Central memory CD4-positive, alpha-beta T cell (primary cell): ENCODE measurements at regions not wholly inside any gene's neighbourhood (a gene's known extent, or its start where the extent isn't known, plus 50 kb on each side); places are given as distances from the start of the nearest gene placed in this dataset.

Experiments used
- DNase-seq: peaks from one replicate; pipeline ENCODE4 v3.0.0; 2022

DNA sequence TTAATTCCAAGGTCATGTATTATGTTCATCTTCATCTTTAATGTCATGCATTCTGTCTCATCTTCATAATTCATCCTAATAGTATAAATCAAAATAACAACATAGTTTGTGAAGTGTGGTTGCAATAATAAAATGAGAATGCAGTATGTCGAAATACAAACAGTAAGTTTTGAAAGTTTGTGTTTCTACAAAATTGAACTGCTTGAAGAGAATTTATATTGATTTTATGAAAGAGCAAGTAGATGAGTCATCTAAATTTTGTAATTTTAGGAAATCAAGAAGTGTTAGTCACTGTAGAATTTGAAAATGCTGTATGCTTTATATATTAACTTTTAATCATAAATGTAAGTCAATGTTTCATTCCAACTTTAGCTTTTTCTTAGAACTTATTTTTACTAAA, 190.5 kb upstream of the PPP1R3A start:
- DNase-seq: no peak

- DNase-seq: no peak
Measured at GRCh38 chr7:114108510-114108909, 189.7 kb upstream of the PPP1R3A start.

GRCh38 chr7:114107522-114107921, 188.7 kb upstream of the PPP1R3A start:
- DNase-seq: no peak

GRCh38 chr7:114104035-114104434, 185.2 kb upstream of the PPP1R3A start:
- DNase-seq: no peak

GRCh38 chr7:114102996-114103395, 184.2 kb upstream of the PPP1R3A start:
- no peak for DNase-seq

- no peak for DNase-seq
Measured at GRCh38 chr7:114102131-114102530, 183.3 kb upstream of the PPP1R3A start.

DNA sequence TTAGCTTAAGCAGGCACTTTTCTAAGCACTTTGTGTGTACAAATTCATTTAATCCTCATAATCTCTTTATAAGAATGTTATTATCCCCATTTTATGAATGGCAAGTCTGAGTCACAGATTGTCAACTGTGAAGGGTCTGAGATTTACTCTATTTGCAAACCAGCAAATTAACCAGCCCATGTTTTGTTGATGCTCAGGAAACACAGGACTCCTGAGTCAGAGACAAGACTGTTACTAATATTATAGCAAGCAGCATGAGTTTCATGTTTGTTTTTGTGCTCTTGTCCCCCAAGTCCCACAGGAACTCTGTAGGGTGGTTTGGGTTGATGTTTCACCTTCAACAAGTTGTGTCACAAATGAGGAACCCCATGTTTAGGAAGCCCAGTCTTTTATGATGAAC, 182.0 kb upstream of the PPP1R3A start:
- DNase-seq: no peak

- no peak for DNase-seq
Measured at GRCh38 chr7:114099337-114099736, 180.5 kb upstream of the PPP1R3A start.

- DNase-seq: no peak
Measured at GRCh38 chr7:114095885-114096284, 177.1 kb upstream of the PPP1R3A start.

DNA sequence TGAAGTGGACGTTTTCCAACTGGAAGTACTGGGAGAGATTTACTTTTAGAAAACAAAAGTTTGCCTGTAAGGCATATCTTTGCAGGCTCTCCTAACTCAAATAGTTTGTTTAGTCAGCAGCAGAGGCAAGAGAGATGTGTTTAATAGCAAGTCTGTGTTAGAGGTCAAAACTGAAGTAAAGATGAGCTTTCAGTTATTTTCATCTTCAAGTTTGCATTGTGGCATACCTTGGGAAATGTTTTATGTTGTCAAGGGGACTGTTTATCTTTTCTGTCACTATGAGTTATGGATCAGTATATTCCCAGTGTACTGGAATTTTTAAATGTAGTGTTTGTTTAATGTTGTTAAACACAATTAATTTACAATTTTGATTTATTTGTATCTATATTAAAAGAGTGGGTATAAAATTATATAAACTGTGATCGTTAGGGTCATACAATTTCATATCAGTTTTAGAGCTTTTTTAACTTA, 169.7 kb upstream of the PPP1R3A start:
- no peak for DNase-seq

- DNase-seq: no peak
Measured at GRCh38 chr7:114087653-114088469, 169.1 kb upstream of the PPP1R3A start.

DNA sequence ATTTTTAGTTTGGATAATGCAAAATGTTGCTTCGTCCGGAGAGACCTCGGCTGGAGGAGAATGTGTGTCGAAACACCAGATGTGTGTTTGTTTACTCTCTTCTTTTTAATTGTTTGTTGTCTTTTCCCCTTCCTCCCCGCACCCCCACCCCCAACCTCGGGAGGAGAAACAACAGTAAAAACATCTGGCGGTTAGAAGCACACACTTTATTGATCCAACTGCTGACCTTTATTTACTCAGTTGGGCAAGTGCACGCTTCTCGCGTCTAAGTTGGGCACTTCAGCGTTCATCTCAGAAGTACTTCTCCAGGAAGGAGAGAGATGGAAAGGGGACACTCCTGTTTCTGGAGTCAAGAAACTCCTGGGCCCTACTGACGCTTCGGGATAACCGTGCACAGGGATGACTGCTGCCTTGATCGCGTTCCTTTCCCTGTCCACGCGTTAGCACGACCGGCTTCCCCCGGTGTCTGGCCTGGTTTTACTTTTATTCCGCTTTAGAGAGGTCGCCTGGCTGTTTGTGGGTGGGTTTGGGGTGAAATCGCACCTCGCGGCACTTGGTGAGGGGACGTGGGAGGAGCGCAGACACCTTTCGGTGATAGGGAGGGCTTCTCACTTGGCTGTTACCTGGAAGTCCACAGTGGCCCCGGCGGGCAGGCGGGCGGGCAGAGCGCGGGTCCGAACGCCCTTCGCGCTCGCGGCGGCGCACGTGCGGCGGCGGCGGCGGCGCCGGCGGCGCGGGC, 168.3 kb upstream of the PPP1R3A start:
- DNase-seq: no peak

- DNase-seq: no peak
Measured at GRCh38 chr7:114086537-114086913, 167.7 kb upstream of the PPP1R3A start.

- DNase-seq: no peak
Measured at GRCh38 chr7:114085592-114086501, 167.0 kb upstream of the PPP1R3A start.

- no peak for DNase-seq
Measured at GRCh38 chr7:114085313-114085591, 166.4 kb upstream of the PPP1R3A start.

DNA sequence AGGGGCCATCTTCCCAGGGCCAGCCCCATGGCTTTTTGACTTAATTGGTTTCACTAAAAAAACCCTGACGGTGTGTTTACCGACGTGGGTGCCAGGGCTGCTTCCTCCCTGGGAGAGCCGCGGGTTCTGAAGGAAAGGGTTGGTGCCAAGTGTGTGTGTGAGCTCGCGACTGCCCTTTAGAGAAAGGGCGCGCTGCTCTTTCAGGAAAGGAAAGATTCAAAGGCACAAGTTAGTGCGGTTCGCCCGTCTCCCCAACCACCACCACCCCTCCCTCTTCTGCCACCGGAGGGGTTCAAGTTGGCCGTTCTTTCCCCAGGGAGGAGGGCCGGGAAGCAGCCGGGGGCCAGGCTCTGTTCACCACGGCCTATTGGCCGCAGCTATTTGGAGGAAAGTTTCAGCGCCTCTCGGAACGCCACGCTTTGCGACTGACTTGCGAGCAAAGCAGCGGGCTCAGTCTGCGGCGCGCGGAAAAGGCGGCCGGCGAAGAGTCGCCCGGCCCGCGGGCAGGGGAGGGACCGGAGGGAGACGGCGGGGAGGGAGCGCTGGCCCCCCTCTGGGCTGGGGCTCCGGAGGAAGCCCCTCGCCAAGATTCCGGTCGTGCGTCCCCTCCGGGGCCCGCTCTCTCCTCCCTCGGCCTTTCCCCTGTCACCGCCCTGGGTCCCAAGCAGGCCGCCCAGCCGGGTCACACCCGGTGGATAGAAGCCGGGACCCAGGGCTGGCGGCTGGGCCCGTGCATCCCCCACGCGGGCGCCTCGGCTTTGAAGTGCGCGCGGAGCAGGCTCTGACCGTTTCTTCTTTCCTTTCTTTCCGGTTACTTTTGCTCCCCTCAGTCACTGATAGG, 165.9 kb upstream of the PPP1R3A start:
- no peak for DNase-seq

GRCh38 chr7:114084002-114084471, 165.2 kb upstream of the PPP1R3A start:
- no peak for DNase-seq

DNA sequence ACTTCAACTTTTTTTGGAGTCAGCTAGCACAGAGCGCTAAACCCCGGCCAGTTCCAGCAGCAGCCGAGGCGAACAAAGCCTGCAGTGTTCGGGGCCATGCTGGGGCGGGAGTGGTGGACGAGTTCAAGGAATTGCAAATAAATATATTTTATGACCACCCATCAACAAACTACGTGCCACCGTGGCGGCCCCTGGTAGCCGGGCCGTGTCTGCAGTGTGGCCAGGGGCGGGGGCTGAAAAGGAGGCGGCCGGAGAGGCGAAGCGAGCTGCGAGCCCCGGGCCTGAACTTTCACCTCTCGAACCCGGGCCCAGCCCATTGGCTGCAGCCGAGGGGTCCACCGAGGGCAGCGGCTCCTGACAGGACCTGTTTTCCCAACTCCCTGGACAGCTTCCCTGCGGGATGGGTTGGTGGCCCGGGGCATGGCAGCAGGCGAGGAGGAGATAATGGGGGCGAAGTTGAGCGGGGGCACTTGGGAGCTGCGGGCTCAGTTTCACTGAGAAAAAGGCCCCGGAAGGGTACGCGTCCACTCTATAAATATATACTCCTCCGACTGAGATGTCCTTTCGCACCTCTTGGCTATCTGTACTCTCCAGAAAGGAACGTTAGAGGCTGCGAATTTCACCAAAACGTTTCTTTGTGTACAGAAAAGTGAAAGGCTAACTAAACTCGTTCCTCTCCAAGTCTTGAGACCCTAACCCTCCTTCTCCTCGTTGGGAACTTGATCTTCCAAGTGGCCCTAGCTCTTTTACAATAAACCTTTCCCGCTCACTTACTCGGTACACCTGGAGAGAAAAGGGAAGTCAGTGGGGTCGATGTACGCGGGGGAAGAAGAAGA, 164.6 kb upstream of the PPP1R3A start:
- DNase-seq: no peak

DNA sequence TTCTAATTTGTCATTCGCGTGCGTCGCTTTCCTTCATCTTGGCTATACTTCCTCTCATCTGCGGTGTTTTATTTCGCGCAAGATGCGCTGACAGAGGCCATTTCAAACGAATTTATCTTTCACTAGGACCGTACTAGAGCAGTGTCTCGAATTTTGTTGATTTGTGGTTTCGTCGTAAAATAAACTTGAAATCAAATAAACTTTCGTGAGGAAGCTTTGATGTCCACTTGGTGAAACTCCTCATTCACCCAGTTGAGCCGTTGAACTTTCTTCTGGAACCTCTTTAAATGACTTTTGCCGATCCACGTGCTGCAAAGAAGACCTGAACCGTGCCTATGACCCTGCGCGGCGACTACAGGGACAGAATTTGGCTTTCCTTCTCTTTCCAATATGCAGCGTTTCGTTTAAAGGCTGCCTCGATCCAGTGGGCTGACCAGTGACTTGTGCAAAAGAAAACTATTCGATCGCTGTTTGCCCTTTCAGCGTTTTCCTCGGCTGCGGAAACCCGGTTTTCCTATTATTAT, 163.9 kb upstream of the PPP1R3A start:
- no peak for DNase-seq

DNA sequence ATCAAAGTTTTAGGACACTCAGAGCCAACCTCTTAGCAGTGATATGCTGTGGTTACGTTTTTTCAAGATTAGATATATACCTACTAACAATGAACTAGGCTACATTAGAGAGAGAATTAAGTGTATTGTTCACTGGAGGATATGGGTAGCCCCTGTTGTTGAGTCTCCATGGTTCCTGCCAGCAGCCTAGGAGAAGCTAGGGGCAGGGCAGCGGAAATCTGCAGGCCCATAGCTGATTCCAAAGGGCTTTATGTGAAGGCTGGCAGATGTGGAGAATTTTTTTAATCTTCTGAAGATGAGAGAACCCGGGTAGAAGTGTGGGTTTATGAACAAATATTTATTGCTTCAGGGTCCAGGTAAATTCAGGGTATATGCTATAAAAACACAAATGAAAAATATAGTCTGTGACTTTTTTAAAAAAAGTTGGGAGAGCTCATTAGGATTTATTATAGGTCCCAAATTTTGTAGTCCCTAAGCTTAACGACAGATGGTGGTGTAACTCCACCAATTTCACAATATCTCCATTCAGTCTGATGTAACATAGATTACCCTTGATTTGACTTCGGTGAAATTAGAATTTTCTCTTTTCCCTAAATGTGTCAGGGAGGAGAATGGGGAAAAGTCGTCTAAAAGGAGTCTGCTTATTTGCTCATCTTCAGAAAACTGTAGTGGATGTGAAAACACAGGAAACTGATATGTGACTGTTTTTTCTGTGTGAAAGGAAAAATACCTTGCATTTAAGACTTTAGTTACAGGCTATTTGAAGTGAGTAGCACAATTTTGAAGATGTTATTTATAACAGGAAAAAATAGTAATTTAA, 163.0 kb upstream of the PPP1R3A start:
- no peak for DNase-seq
